GM18499 (cell line): ENCODE measurements at regions not wholly inside any gene's neighbourhood (a gene's known extent, or its start where the extent isn't known, plus 50 kb on each side); places are given as distances from the start of the nearest gene placed in this dataset.
"Not testable (repeated sequence)": the region's sequence is repeated elsewhere in the genome, so short reads cannot be mapped to it uniquely, and the experiment has no call there.

Experiments
- ATAC-seq: cut with Tn5 transposase; IDR thresholded peaks from one replicate; pipeline ENCODE4 v1.9.1; 2021; ENCODE audit warnings: moderate number of reproducible peaks; ENCODE audit not compliant: insufficient read depth, unreplicated experiment

DNA sequence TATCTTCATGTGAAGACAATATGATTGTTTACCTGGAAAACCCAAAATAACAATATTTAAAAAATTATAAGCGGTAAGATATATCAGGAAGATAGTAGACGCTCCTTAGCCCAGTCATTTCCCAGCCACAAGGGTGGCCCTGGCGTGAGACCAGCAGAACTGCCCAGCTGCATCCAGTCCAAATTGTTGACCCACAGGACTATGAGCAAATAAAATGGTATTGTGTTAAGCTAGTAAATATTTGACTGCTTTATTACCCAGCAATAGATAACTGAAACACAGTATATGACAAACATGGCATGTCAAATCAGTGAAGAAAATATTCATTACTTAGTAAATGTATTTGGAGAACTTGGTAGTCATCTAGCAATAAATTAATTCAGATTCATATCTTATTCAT, 294.3 kb upstream of the SPAG17 start:
- no peak for ATAC-seq

DNA sequence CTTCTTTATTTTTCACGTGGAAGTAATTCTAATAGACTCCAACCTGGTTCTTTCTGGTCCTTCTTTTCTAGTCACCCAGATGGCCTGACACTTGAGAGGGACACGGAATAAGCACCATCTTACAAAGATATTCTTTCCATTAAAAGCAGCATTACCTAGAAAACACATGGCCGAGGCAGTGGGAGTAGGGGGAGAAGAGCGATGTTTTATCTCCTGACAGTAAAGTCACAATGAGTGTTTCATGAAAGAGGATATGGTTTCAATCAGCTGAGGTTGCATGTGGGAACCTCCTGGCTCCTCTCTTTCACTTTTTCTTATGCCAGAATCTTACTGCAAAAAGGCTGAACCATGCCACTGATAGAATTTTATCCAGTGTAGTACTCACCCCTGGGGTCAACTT, 288.8 kb upstream of the SPAG17 start:
- no peak for ATAC-seq

GRCh38 chr1:118464460-118464859, 279.4 kb upstream of the SPAG17 start:
- ATAC-seq = not testable (repeated sequence)

DNA sequence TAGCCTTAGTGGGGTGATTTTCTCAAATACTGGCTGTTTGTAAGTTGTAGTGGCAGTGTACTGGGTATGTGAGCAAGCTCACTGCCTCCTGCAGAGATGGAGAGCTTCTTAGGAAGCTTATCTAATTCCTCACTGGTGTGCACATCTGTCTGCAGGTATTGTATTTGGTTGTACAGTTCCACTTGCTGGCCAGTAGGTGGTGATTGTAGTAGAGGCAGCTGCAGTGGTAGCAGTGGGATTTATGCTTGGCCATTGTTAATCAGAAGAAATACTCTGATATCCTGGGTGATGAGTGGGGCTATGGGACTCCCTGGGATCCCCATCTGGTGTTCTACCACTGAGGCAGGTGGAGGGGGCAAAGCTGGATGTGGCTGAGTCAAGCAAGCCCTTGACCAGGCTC, 276.1 kb upstream of the SPAG17 start:
- ATAC-seq = no peak

- no peak for ATAC-seq
Observed at GRCh38 chr1:118459871-118460270, 274.8 kb upstream of the SPAG17 start.

DNA sequence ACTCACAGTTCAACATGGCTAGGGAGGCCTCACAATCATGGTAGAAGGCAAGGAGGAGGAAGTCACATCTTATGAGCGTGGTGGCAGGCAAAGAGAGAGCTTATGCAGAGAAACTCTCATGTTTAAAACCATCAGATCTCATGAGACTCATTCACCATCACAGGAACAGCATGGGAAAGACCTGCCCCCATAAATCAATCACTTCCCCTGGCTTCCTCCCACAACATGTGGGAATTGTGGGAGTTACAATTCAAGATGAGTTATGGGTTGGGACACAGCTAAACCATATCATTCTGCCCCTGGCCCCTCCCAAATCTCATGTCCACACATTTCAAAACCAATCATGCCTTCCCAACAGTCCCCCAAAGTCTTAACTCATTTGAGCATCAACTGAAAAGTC, 268.8 kb upstream of the SPAG17 start:
- ATAC-seq = not testable (repeated sequence)

DNA sequence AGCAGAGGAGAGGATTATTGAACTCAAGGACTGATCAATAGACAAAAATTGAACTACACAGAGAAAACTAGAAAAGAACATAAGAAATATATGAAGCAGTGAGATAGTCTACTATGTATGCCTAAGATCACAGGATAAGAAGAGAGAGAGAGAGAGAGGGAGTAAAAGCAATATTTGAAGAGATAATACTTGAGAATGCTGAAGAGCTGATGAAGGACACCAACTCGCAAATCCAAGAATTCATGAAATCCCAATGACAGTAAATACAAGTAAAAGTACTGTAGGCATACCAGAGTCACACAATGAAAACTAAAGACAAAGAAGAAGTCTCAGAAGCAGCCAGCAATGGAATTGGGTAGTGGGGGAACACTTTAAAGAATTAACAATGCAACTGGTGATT, 260.1 kb upstream of the SPAG17 start:
- no peak for ATAC-seq

DNA sequence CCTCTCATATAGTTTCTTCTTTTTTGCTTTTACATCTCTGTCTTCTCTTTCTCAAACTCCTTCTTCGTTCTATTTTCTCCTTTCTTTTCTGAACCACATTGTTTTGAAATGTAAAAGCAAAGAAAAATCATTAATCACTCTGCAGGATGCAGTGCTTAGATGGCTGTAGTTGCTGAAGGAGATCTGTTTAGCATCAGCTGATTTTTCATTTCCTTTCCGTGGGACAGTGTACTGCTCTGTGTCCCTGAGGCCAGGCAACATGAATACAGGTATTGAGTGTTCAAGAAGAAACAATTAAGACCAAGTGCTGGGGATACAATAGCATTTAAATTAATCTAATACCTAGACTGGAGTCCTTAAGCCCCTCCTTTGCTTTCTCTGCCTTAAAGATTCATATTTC, 257.2 kb upstream of the SPAG17 start:
- ATAC-seq = no peak

DNA sequence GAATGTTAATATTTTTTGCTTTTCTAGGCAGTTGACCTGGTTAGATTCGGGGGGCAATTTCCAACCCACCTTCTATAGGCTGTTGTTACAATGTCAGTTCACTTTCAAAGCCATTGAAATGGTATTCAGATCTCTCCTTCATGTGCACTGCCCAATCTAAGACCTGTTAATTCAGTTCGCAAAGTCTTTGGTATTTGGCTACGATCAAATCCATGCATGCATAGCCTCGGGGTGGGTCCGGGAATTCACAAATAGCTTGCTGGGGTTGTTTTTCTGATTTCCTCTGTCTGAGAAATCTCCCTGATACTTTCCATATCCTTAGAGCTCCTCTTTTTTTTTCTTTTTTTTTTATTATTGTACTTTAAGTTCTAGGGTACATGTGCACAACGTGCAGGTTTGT, 252.6 kb upstream of the SPAG17 start:
- ATAC-seq = no peak

DNA sequence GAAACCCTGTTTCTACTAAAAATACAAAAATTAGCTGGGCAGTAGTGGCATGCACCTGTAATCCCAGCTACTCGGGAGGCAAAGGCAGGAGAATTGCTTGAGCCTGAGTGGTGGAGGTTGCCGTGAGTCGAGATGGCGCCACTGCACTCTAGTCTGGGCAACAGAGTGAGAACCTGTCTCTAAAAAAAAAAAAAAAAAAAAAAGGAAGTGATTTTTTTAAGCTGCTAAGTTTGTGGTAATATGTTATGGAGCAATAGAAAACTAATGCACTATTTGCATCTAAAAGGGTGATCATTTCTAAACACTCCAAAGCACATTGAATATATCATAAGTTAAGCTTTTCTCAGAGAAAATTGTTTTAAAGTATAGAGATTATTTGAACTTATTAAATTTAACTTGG, 244.8 kb upstream of the SPAG17 start:
- no peak for ATAC-seq

- no peak for ATAC-seq
Observed at GRCh38 chr1:118421868-118422350, 236.9 kb upstream of the SPAG17 start.

GRCh38 chr1:118404024-118404423, 219.0 kb upstream of the SPAG17 start:
- ATAC-seq = no peak

- ATAC-seq = no peak
Observed at GRCh38 chr1:118397496-118397859, 212.4 kb upstream of the SPAG17 start.

DNA sequence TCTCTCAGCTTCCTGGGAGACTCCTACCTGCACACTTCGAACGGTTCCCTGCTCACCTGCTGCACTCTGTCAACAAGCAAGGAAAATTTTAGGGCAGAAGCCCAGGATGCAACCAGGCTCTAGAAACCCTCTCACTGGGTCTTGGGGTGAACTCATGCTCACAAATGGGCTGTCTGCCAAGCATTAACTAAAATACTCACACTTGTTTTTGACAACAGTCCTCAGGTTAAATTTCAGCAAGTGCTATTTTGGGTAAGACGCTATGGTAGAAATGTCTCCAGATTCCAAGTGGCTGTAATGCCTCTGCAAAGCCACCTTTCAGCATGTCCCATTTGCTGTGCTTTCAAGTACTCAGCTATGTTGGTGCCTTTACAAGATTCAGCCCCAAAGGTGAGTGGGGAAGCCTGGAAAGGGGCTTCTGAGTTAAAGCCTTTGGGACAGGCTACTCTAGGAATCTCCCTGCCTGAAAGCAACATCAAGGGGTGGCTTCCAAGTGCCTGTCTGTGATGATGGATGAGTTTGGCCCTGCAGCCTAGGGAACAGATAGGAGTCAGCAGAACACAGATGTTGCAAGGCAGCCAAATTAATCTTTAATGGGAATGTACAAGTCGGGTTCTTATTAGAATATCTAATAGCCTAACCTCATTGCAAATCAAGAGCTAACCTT, 211.9 kb upstream of the SPAG17 start:
- ATAC-seq = no peak

DNA sequence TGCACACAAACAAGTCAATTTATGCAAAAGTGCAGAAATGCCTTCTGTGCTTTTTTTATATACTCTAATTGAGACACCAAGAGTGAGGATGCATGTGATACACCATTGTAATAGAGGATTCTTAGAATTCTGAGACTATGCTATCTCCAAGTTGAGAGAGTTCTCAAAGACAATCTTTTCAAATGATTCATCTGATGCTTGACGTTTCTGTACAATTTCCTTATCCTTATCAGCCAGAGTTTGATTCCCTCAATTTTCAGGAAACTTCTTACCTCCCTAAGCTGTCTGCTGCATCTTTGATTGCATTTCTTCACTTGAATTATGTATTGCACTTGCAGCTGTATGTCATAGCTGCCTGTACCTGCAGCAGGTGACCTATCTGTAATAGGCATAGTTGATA, 211.3 kb upstream of the SPAG17 start:
- ATAC-seq = no peak

DNA sequence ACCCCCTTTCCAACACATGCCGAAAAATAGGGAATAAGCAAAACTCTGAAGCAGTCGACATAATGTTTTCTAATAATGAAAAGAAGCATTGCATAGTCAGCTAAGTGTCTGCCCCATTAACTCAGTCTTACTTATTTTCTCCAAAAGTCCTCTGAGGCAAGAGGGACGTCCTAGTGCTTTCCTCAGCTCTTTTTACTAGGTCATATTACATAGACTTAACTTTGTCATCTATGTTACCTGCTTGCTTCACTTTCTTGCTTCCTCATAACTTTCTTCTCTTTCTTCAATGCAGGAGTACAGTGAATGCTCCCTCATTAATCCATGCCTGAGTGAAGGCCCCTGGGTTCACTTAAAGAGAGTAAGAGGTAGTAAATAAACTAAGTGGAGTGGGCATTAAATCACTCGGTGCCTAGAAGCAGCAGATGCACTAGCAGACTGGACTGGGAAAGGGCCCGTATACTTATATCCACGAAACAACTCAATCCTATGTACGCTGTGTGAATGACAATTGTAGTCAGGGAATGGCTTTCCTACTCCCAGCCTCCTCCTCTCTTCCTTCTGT, 210.5 kb upstream of the SPAG17 start:
- ATAC-seq = no peak

DNA sequence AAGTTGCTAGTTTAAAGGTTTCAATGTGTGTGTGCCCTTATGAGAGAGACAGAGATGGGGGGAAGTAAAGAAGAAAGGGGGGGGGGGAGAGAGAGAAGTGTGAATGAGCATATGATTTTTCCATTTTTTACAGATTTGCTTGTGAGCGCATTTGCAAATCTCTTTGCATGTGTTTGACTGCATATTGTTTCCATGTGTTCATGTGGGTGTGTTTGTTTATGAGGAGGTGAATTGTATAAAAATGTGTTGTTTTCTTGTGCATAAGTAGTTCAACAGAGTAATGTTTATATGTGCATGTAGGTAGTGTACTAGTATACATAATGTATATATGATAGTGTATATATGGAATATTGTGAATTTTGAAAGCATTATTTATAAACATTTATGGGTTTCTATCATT, 205.9 kb upstream of the SPAG17 start:
- ATAC-seq = no peak

GRCh38 chr1:118388301-118388959, 203.4 kb upstream of the SPAG17 start:
- no peak for ATAC-seq

DNA sequence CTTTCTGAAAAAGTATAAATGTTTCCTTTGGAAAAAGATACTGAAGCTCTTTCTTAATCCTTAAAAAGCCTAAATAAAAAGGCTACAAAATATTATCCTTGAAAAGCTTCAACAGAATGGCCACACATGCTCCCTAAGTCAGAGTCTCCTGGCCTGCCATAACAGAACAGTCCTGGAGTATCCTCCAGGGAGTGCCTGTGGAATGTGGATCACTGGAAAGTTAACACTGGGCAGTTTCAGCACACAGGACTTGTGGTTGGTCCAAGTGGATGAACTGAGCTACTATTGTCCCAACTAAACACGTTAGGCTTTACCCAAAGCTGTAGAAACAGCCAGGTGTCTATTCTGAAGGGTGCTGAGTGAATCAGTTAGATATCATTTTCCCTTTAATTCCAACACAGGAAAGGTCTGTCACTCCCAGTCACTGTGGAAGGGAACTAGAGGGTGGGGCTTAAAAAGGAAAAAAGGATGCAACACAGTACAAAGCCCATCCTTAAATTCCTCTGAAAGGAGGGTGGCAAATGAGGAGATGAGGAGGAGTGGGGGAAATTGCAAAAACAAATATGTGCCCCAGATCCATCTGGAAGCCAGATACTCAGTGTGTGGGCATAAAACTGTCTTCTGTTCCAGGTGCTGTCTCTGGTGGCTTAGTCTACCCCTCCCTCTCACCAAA, 196.3 kb upstream of the SPAG17 start:
- ATAC-seq = no peak

- ATAC-seq = not testable (repeated sequence)
Observed at GRCh38 chr1:118377183-118377582, 192.2 kb upstream of the SPAG17 start.

DNA sequence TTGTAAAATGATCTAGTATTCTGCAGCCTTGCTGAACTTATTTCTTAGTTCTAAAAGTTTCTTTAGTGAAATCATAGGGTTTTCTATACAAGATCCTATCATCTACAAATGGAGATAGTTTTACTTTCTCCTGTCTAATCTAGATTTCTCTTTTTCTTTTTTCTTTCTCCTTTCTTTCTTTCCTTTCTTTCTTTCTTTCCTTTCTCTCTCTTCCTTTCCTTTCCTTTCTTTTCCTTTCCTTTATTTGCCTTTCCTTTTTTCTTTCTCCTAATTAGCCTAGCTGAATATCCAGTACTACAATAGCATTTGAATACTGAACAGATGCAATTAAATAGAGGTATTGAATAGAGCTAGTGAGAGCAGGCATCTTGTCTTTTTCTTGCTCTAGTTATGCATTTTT, 186.6 kb upstream of the SPAG17 start:
- no peak for ATAC-seq
